ENCODE measurements at regions not wholly inside any gene's neighbourhood (a gene's known extent, or its start where the extent isn't known, plus 50 kb on each side); places are given as distances from the start of the nearest gene placed in this dataset.

DNA sequence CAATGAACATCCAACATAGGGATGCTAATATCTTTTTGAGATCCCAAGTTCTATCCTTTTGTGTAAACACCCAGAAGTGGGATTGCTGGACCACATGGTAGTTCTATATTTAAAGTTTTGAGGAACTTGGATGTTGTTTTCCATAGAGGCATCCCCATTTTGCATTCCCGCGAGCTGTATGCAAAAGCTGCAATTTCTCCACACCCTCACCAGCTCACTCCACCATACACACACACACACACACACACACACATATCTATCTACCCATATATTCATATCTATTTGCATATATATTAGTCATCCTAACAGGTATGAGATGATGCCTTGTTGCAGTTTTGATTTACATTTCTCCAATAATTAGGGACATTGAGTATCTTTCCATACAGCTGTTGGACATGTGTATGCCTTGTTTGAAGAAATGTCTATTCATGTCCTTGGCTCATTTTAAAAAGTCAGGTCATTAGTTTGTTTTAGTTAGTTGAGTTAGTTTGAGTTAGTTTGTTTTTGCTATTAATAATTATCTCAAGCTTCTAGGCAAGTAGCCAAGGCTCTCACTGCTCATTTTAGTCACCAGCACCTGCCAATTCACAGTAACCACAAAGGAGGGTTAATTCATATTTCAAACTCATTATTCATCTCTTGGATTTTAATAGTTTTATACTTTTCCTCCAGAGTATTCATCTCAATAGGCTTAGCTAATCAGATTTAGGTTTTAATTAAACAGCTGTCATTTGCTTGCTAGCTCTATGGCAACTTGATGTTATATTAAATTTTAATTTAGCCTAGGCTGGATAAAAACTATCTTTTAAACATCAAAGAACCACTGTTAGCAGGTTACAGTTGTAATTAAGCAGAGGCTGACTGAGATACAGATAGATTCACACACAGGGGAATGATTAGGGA lies 1435.9 kb upstream of the TMEM132C start:
- CTCF ChIA-PET, result no interaction called here
- DNase-seq, result no peak
- no peaks in the 10 kb centered on the region for H3K27me3 ChIP-seq (replicated peaks in 1 of 4; ENCODE audit: control extremely low read depth in 1 of 4, control insufficient read depth in 3 of 4, insufficient read depth in 4 of 4, low read length in 3 of 4)
- H3K36me3 ChIP-seq (replicated peaks in 1 of 2; ENCODE audit: control extremely low read depth in 1 of 2, control insufficient read depth in 1 of 2, extremely low read depth in 1 of 2, insufficient read depth in 2 of 2, low read length in 1 of 2), result no peaks in the 10 kb centered on the region
- WGBS (ENCODE audit: insufficient coverage), result no CpG with 5 or more reads among the region's 2 CpGs
- Mint-ChIP-seq H3K4me1 (no peaks in the 10 kb centered on the region), H3K9me3 (ENCODE audit: insufficient read depth) (no peaks in the 10 kb centered on the region), H3K27me3 (no peaks in the 10 kb centered on the region), H3K4me3 (no peak overlapping the region), H3K27ac (no peak overlapping the region)
- no peak for TF ChIP-seq EZH2 (IDR thresholded peaks at IDR 0.05; ENCODE audit: borderline replicate concordance, insufficient read depth, low read depth, low read length, poor library complexity, severe bottlenecking)
- TF ChIP-seq, protein P1, sequence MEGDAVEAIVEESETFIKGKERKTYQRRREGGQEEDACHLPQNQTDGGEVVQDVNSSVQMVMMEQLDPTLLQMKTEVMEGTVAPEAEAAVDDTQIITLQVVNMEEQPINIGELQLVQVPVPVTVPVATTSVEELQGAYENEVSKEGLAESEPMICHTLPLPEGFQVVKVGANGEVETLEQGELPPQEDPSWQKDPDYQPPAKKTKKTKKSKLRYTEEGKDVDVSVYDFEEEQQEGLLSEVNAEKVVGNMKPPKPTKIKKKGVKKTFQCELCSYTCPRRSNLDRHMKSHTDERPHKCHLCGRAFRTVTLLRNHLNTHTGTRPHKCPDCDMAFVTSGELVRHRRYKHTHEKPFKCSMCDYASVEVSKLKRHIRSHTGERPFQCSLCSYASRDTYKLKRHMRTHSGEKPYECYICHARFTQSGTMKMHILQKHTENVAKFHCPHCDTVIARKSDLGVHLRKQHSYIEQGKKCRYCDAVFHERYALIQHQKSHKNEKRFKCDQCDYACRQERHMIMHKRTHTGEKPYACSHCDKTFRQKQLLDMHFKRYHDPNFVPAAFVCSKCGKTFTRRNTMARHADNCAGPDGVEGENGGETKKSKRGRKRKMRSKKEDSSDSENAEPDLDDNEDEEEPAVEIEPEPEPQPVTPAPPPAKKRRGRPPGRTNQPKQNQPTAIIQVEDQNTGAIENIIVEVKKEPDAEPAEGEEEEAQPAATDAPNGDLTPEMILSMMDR (IDR thresholded peaks at IDR 0.05), result no peak
- POLR2A ChIA-PET, result no interaction called here
- H2AFZ ChIP-seq (ENCODE audit: insufficient read depth, low read depth, low read length, poor library complexity, severe bottlenecking), result no peak overlapping the region
- no peak overlapping the region for H3K27ac ChIP-seq (ENCODE audit: low read length in 2 of 2)
- no peak overlapping the region for H3K9ac ChIP-seq (ENCODE audit: low read length)
- intact Hi-C loops (cut with micrococcal nuclease), result no loop called here
- H4K20me1 ChIP-seq (ENCODE audit: control insufficient read depth, insufficient read depth, low read length, poor library complexity, severe bottlenecking), result no peaks in the 10 kb centered on the region
- H3K4me3 ChIP-seq (ENCODE audit: control extremely low read depth in 1 of 5, extremely low read depth in 1 of 5, insufficient read depth in 1 of 5, low read depth in 2 of 5, low read length in 4 of 5), result no peak overlapping the region
- H3K79me2 ChIP-seq (ENCODE audit: control insufficient read depth, insufficient read depth, low read length), result no peaks in the 10 kb centered on the region
- peaks cover 0 to 3% (median 1%) of the 10 kb centered on the region in 3 donors for H3K9me3 ChIP-seq (ENCODE audit: control extremely low read depth in 1 of 3, control insufficient read depth in 2 of 3, insufficient read depth in 1 of 3, low read length in 2 of 3)
- ATAC-seq (ENCODE audit: low read depth), result no peak
- no peak overlapping the region for H3K4me2 ChIP-seq (replicated peaks; ENCODE audit: low read depth, low read length, poor library complexity, severe bottlenecking)
- H3K4me1 ChIP-seq (ENCODE audit: control insufficient read depth in 2 of 2, insufficient read depth in 2 of 2, low read length in 2 of 2), result no peaks in the 10 kb centered on the region

DNA sequence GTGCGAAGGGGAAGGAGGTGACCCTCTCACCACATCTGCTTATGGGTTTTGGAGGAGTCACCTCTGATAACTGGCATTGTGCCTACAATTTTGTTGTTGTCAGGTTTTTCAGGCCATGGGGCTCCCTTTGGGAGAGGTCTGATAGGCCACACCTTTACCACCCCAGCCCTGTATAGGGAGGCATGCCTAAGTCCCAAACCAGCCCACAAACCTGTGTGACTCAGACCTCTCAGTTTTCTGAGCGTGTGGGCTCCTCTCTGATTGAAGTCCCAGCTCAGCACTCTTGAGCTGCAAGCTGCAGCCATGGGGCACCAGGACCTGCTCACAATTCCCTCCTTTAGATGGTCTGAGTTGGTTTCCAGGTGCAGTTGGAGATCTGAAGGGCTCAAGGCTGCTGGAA lies 1429.3 kb upstream of the TMEM132C start:
- H3K9me3 Mint-ChIP-seq (ENCODE audit: insufficient read depth), result peaks cover 4% of the 10 kb centered on the region
- no peaks in the 10 kb centered on the region for H3K27me3 ChIP-seq (replicated peaks in 1 of 4; ENCODE audit: control extremely low read depth in 1 of 4, control insufficient read depth in 3 of 4, insufficient read depth in 4 of 4, low read length in 3 of 4)
- H3K9me3 ChIP-seq (ENCODE audit: control extremely low read depth in 1 of 3, control insufficient read depth in 2 of 3, insufficient read depth in 1 of 3, low read length in 2 of 3), result peaks cover 0 to 12% (median 1%) of the 10 kb centered on the region in 3 donors
- H3K27me3 Mint-ChIP-seq, result no peaks in the 10 kb centered on the region
- 80% methylated on average over 1 of the region's 2 CpGs for WGBS (ENCODE audit: insufficient coverage)
- no peak overlapping the region for H3K4me3 ChIP-seq (ENCODE audit: control extremely low read depth in 1 of 5, extremely low read depth in 1 of 5, insufficient read depth in 1 of 5, low read depth in 2 of 5, low read length in 4 of 5)
- H4K20me1 ChIP-seq (ENCODE audit: control insufficient read depth, insufficient read depth, low read length, poor library complexity, severe bottlenecking), result no peaks in the 10 kb centered on the region
- no peaks in the 10 kb centered on the region for H3K4me1 Mint-ChIP-seq
- CTCF ChIA-PET, result no interaction called here
- H3K27ac Mint-ChIP-seq, result no peak overlapping the region
- no peak overlapping the region for H3K4me2 ChIP-seq (replicated peaks; ENCODE audit: low read depth, low read length, poor library complexity, severe bottlenecking)
- H3K79me2 ChIP-seq (ENCODE audit: control insufficient read depth, insufficient read depth, low read length), result no peaks in the 10 kb centered on the region
- H3K4me1 ChIP-seq (ENCODE audit: control insufficient read depth in 2 of 2, insufficient read depth in 2 of 2, low read length in 2 of 2), result no peaks in the 10 kb centered on the region
- no peaks in the 10 kb centered on the region for H3K36me3 ChIP-seq (replicated peaks in 1 of 2; ENCODE audit: control extremely low read depth in 1 of 2, control insufficient read depth in 1 of 2, extremely low read depth in 1 of 2, insufficient read depth in 2 of 2, low read length in 1 of 2)
- H3K4me3 Mint-ChIP-seq, result no peak overlapping the region
- no peak for TF ChIP-seq EZH2 (IDR thresholded peaks at IDR 0.05; ENCODE audit: borderline replicate concordance, insufficient read depth, low read depth, low read length, poor library complexity, severe bottlenecking)
- TF ChIP-seq, protein P1 (IDR thresholded peaks at IDR 0.05), result no peak
- no peak overlapping the region for H3K9ac ChIP-seq (ENCODE audit: low read length)
- DNase-seq (no peak), ATAC-seq (ENCODE audit: low read depth) (no peak)
- intact Hi-C loops (cut with micrococcal nuclease), result no loop called here
- POLR2A ChIA-PET, result no interaction called here
- H3K27ac ChIP-seq (ENCODE audit: low read length in 2 of 2), result no peak overlapping the region
- no peak overlapping the region for H2AFZ ChIP-seq (ENCODE audit: insufficient read depth, low read depth, low read length, poor library complexity, severe bottlenecking)

All from B cell (primary cell).